Peyer's patch (tissue), 4 donors: ENCODE measurements at regions not wholly inside any gene's neighbourhood (a gene's known extent, or its start where the extent isn't known, plus 50 kb on each side); places are given as distances from the start of the nearest gene placed in this dataset.

ENCODE experiments used
- CTCF ChIP-seq, 6 experiments: fragments of 450-650 bp in 4 of 6; fragments of 200-600 bp in 2 of 6; sonication (generic) in 1 of 6; IDR thresholded peaks; one replicate each; pipeline ENCODE4 v1.5.1; 2017 to 2019; ENCODE audit warnings: antibody characterized with exemption in 6 of 6, mild to moderate bottlenecking in 3 of 6, moderate library complexity in 1 of 6
- POLR2A ChIP-seq, 2 donors: fragments of 450-650 bp; IDR thresholded peaks; one replicate each; pipeline ENCODE4 v1.5.1; 2017; ENCODE audit warnings: antibody characterized with exemption in 2 of 2, mild to moderate bottlenecking in 2 of 2, moderate library complexity in 2 of 2

GRCh38 chr6:92109256-92109655, 1310.1 kb downstream of the EPHA7 start:
- TF ChIP-seq CTCF (IDR thresholded peaks at IDR 0.05) = no peak
- no peak for TF ChIP-seq POLR2A (IDR thresholded peaks at IDR 0.05)
